GM18907 (cell line): ENCODE measurements at regions not wholly inside any gene's neighbourhood (a gene's known extent, or its start where the extent isn't known, plus 50 kb on each side); places are given as distances from the start of the nearest gene placed in this dataset.
"Not testable (repeated sequence)": the region's sequence is repeated elsewhere in the genome, so short reads cannot be mapped to it uniquely, and the experiment has no call there.

Experiments
- ATAC-seq: cut with Tn5 transposase; IDR thresholded peaks from one replicate; pipeline ENCODE4 v1.9.1; 2021; ENCODE audit warnings: mild to moderate bottlenecking, moderate library complexity; ENCODE audit not compliant: unreplicated experiment

DNA sequence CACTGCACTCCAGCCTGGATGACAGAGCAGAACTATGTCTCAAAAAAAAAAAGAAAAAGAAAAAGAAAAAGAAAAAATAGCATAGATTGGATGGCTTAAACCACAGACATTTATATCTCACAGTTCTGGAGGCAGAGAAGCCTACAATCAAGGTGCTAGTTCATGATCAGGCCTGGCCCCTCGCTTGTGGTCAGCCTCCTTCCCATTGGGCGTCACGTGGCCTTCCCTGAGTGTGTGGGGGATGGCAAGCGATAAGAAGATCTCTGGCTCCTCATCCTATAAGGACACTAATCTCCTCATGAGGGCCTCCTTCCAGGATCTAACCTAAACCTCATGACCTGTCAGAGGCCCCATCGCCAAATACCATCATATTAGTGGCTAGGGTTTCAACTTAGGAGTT, 320.2 kb upstream of the SPATA31A3 start:
- ATAC-seq: not testable (repeated sequence)

DNA sequence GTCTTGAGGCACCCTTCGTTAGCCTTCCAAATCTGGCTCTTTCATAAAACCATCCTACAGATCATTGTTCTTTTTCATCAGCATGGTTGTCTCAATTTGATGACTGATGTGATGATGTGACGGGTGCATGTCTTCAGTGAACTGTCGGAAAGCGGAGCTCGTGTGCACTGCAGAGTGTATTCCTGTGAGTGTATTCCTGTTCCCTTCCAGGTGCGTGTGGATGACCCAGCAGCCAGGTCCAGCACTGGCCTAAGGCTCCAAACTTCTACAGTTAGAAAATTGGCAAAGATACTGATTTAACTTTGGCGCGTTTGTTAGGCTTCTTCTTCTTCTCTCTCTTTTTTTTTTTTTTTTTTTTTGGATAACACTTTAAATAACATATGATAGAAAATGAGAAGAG, 314.8 kb upstream of the SPATA31A3 start:
- not testable (repeated sequence) for ATAC-seq

DNA sequence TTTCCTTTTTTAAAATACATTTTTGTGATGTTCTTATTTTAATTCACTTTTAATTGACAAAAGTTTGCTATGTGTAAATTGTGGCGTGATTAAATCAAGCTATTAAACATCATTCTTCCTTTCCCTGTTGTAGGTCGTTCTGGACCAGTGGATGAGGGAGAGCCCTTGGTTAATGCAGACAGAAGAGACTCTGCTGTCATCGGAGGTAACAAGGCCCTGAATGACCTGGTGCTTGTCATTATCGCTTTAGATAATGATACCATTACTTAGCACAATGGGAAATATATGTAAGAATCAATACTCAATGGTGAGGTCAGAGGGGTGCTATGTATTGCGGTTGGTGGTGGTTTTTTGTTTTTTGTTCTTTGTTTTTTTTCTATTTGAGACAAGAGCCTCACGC, 296.4 kb upstream of the SPATA31A3 start:
- not testable (repeated sequence) for ATAC-seq

DNA sequence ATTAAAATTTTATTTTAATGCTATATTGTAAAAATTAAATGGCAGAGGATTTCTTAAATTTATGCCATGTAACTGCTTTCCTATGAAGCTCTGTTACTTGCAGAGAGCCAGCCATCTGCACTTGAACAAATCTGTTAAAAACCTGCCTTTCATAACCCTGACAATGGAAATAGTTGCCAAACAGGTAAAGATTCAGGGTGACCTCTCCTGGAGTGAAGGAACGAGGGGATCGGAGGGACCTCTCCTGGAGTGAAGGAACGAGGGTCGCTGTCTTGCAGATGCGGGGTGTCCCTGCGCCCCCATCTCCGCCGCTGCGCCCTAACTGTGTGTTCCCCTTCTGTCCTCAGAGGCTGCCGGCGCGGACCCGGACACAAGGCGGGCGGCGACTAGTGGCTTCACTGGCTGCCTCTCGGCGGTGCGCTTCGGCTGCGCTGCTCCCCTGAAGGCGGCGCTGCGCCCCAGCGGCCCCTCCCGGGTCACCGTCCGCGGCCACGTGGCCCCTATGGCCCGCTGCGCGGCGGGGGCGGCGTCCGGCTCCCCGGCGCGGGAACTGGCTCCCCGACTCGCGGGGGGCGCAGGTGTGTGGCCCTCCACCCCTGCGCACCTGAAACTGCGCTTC, 295.9 kb upstream of the SPATA31A3 start:
- ATAC-seq: not testable (repeated sequence)

DNA sequence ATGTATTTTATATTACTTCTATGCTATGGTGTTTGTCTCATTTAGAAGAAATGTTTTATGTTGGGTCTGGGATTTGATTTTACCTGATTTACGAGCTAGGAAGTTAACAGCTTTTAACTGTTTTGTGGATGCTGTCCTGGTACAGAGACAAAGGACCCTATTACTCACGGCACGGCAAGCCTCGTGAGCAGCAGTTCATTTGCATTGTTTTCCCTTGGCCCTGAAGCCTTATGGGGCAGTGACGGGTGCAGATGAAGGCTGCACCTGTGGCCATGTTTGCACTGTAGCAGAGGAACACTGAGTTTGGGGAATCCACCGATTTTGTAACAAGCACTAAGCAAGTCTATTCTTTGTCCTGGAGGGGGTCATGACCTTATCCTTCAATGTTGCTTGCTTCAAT, 291.9 kb upstream of the SPATA31A3 start:
- not testable (repeated sequence) for ATAC-seq

DNA sequence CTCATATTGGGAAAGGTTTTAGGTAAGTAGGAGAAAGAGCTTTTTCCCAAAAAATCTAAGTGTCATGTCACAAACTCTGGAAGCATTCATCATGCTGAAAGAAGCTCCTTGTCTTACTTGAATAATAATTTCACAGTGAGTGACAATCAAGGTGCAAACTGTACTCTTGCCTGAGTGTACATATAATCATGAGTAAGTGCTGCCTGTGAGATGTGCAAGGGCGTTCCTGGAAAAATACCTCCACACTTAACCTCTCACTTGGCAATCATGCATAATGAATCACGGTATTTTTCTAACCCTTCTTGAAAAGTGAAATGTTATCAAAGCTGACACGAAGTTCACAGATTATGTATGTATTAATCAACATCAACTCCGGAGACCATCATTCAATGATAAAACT, 289.2 kb upstream of the SPATA31A3 start:
- ATAC-seq: not testable (repeated sequence)

DNA sequence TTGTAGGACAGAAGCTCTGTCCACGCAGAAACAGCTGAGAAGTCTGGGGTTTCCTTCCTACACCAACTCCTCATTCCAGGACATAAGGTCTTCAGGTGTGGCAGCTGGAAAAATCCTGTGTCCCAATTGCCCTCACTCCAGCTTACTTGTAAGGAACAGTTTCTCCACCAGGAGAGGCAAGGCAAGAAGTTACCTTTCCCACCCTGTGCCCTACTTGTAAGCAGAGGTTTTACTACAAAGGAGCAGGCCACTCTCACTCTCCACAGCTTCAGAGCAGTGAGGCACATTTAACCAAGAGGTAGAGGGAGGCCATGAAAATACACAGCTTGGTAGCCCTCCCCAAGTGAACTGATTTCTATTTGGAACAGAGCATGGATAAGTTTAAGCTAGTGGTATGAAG, 277.3 kb upstream of the SPATA31A3 start:
- not testable (repeated sequence) for ATAC-seq

DNA sequence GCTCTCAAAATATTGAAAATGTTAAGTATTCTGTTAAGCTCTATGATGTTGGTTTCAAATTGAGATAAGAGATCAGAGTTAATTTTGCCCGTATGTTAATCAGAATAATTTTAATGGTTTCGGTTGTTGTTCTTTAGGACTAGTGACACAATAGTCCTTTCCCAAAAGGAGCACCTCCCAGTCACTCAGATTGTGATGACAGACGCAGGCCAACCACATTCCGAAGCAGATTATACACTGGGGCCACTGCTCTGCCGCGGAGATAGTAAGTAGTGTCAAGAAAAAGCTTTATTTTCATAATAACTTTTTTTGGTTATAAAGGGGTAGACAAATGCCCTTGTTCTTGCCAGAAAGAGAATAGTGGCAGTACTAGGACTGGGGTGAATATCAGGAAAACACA, 265.5 kb upstream of the SPATA31A3 start:
- not testable (repeated sequence) for ATAC-seq

DNA sequence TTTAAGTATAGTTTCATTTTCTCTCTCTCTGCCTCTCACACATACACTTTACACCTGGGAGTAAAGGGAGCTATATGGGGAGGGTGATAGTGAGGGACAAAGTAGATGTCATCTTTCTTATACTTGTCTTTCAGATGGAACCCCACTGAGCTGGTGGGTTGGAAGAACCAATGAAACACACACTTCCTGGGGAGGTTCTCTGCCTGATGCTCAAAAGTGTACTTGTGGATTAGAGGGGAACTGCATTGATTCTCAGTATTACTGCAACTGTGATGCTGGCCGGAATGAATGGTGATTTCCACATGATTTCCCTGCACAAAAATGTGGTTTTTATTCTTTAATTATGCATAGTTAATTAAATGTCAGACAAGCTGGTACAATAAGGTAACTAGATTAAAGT, 256.6 kb upstream of the SPATA31A3 start:
- ATAC-seq: not testable (repeated sequence)

DNA sequence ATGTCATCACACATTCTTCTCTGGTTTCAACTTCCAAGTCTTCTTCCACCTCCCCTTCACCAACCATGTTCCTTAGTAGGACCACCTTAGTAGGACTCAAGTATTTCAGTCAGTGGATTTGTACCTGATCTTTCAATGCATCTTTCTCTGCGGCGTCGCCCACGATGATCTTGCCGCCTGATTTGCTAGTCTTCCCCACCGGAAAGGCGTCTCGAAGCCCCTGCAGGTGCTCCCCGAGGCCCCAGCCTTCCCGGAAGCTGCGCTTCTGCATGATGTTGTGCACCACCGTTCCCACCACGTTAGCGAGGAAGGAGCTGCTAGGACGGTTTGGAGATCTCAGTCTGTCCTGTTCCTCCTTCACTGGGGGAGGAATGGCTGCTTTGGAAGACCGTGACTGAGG, 219.7 kb upstream of the SPATA31A3 start:
- not testable (repeated sequence) for ATAC-seq

DNA sequence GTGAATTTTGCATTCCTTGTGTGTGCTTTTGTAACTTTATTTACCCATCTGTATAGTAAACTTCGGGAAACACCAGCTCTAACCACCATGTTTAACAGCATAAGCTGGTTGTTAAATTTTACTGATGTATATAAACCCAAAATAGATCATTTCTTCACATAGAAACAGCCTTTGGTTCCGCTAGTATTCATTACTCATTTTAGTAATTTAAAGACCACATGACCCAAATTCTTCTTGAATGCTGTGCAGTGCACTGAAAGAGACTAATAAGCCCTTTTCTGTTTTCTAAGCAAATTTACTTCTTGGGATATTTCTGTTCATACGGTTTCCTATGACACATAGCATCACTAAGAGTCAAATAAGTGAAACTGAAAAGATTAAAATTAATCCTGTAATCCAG, 218.5 kb upstream of the SPATA31A3 start:
- not testable (repeated sequence) for ATAC-seq

DNA sequence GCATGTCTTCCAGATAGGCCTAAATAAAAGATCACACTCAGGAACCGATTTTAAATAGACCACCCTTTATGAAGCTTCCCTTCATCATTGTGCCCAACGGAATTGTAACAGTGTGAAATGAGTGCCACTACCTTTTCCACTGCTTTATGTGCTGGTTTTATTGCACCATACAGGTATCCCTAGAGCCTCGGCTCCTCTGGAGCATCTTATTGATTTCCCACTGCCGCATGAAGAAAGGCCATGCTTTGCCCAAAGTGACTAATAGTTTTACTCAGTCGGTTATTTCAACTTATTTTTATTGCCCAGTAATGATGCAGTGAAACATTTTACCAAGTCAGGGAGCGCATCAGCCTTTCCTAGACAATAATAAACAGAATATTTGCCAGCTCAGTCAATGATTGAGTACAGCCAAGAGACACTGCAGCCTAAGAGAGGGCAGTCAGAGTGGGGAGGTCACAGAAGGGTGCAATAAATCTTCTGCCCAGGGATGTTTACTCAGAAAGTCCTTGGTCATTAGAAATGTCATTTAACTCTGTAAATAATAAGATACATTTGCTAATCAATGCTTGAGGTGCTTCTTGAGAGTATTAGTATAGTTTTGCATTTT, 216.6 kb upstream of the SPATA31A3 start:
- not testable (repeated sequence) for ATAC-seq

DNA sequence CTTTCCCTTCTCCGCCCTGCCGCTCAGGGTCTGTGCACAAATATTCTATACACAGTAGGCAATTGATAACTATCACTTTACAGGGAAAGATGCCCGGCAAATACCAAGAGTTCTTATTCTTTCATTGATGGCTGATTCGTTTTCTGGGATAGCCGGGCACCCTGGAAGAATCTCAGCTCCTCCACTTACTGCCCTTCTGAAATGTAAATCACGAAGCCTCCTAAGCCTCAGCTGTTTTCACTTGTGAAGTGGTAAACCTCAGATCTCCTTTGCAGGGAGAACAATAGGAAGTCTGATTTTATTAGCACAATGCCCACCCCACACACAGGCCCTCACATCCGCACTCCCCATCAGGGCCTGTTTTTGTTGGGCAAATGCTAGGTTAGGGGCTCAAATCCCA, 203.8 kb upstream of the SPATA31A3 start:
- ATAC-seq: not testable (repeated sequence)

DNA sequence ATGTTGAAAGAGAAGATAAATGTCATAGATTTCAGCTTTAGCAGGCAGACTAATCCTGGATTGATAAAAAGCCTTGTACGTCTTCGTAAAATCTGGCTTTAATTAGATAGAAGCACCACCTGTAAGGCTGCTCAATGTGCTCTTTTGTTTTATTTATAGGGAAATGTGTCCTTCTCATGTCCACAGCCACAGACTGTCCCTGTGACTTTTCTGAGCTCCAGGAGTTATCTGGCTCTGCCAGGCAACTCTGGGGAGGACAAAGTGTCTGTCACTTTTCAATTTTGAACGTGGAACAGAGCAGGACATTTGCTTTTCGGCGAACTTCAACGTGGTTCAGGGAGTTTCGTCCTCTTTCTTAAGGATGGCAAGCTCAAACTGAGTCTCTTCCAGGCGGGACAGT, 203.0 kb upstream of the SPATA31A3 start:
- ATAC-seq: not testable (repeated sequence)

DNA sequence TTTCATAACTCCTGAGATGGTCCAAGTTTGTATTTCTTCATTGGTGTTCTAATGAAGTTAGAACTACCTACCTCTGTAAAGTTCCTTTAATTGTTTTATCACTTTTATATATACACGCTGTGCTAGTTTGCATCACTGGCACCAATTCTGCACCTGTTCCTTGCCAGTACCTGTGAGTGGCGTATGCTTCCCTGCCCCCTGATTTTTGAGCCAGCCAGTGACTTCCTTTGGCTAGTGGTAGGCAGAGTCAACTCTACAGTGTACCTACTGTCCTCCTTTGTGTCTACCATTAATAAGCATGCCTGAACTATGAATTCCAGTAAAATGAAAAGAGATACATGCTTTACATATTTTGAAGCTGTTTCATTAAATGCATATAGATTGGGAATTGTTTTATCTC, 186.8 kb upstream of the SPATA31A3 start:
- ATAC-seq: not testable (repeated sequence)

DNA sequence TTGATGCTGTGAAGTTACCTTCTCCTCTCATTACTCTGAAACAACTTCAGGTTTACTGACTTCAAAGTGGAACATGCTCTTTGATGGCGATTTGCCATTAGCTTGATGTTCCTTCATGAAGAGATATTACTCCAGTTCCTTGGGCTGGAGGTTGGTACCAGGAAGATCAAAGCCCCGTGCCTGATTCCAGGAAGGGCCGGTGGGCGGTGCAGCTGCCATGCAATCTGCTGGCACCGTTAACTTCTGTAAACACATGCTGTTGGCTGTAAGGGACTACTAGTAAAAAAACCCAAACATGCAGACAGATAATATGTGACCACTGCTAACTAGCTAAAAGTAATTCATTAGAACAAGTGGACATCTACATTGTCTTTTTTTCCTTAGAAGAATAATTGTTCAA, 182.8 kb upstream of the SPATA31A3 start:
- not testable (repeated sequence) for ATAC-seq

DNA sequence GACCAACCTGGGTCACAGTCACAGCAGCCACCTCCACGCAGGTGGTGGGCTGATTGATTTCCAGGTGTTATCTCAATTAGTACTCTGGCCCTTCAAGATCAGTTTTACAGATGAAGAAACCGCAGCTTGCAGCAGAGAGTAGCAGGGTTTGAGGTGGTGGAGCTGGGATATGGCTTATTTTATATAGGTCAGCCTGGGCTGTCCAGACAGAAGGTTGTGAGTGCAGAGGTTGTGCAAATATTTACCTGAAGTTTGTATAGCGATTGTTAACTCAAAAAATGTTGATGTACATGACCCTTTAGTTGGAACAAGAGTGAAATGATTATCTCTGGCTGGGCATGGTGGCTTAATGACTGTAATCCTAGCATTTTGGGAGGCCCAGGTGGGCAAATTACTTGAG, 179.4 kb upstream of the SPATA31A3 start:
- not testable (repeated sequence) for ATAC-seq

DNA sequence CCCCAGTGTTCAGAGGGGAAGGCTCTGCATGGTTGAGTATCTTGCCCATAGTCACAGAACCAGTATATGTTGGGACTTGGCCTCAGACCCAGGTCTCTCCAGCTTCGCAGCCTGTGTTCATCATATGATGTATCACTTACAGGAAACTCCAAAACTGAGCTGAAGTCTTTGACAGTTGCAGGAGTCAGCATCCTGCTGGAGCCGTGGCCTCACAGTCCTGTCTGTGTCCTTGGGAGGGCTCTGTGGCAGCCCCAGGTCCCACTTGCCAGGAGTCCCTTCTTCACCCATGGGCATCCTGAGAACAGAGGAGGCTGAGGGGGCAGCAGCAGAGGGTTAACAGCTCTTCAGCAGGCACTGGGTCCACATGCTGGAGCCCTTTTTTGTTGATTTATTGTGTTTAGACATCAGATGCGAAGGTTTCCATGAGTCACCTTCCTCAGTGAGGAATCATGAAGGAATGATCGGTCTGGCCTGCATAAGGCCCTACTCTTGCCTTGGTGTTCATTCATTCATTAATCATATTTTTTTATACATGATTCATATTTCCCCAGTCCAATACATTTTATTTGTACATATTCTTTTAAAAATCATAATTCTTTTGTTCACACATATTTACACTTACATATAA, 176.3 kb upstream of the SPATA31A3 start:
- ATAC-seq: not testable (repeated sequence)

DNA sequence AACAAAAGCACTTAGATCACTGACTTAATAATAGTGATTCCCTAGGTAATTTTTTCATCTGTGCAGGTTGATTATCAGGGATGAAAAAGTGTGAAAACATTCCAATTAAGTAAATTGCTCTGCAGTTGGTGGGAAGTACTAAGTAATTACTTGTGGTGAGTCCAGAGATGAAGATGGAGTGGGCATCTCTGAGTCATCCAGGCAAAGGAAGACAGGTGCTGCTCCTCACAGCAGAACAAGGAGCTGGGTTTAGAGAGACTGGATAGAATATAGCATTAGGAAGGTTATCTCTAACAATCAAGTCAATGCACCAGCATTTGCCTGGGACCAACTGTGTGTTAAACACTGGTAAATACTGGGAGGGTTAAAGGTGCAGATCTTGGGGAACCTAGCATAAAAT, 174.0 kb upstream of the SPATA31A3 start:
- ATAC-seq: not testable (repeated sequence)

DNA sequence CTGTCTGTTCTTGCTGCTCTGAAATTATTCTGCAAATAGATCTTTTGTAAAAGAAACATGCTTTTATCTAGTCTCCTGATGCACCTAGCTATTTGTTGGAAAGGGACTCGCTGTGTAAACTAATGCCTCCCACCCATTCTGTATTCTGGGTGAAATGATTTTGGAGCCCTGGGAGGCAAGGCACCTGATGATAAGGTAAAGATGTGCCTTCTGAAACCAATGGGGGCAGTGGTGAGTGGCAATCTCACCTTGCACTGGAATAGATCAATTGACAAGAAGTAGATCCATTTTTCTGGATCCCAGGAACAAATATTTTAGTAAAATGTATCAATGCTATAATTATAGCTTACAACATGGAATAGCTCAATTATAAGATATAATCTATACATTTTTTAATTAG, 170.5 kb upstream of the SPATA31A3 start:
- not testable (repeated sequence) for ATAC-seq

DNA sequence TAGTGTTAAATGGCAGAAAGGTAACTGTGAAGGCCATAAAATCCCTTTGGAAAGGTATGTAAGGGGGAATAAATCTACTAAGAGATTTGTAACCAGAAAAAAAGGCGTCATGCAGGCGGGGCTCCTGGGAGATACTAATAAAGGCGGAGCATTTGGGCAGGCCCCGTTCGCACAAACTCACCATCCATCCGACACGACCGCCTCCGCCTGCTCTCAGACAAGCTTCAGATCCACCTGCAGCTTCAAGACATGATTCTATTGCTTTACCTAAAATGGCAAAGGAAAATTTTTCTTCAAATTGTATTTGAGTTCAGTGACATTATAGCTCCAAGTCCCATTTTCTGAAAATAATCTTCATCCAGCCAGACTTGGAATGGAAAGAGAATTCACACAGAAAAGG, 162.9 kb upstream of the SPATA31A3 start:
- ATAC-seq: not testable (repeated sequence)

DNA sequence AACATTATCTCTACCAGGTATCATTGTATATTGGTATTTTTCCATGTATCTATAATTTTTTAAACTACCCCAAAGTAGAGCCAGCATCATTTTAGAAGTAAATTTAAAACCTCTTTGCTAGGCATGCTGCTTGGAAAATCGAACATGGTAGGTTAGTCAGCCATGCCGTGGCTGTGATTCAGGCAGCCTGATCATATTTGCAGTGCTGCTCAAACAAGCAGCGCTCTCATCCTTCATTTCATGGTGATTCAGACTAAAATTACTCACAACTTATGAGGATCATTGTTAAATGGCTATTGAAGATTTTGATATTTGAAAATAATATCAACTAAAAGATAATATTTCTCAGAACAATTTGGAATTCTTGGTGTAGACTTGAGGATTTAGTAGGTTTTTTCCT, 161.2 kb upstream of the SPATA31A3 start:
- ATAC-seq: not testable (repeated sequence)
